ENCODE measurements at regions not wholly inside any gene's neighbourhood (a gene's known extent, or its start where the extent isn't known, plus 50 kb on each side); places are given as distances from the start of the nearest gene placed in this dataset.

DNA sequence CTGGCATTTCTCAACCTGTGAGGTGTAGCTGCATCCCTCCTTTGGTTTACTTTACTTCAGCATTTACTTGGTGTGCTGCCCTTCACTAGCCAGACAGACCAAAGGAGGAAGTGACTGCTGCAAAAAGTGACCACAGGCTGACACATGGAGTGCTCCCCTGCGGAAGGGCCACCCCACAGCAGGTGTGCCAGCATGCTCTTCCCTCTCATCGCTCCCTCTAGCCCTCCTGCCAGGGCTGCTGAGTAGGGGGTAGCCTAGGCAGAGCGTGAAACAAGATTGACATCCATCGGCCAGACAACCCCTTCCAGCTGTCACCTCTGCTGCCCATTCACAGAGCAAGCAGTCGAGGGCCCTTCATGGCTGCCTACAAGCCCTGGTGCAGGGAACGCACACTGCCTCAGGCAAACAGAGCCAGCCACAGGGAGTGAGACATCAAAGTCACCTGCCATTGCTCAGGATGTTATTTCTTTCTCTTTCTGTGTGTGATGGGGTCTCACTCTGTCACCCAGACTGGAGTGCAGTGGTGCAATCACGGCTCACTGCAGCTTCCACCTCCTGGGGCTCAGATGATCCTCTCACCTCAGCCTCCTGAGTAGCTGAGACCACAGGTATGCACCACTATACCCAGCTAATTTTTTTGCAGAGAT is 102.0 kb upstream of the RPS6KA2 start:
- FAIRE-seq (no peak), DNase-seq (ENCODE audit: low spot score) (no peak)

DNA sequence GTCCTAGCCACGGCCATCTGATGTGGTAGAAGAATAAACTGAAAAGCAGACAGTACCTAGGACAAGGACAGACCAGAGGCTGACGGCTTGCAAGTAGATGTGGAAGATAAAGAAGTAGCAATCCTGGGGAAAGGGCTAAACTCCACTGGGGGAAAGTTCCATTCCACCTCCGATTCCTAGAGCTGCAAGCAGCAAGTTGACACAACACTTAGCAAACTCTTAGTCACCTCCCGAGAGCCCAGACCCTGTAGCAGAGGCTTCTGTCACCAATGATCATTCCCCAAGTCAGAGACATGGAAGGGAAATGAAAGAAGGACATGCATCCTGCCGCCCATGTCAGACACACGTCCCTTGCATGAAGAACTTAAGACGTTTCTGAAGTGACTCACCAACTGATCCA is 99.2 kb upstream of the RPS6KA2 start:
- FAIRE-seq (no peak), DNase-seq (ENCODE audit: low spot score) (no peak)

DNA sequence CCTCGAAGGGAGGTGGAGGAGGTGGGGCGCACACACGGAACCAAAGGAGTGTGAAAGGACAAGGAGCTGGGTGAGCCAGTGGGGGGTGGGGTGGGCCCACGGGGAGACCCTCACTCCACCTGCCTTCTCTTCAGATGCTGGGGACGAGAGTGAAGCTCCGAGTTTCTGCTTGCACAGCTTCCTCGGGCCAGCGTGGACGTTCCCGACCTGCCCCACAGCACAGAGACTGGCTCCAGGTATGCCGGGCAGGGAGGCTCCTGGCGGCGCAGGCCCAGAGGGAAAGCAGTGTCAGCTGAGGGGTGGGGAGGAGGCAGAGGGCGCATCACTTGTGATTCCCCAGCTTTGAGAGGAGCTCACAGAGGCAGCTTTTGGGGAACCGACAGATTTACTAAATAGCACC is 98.5 kb upstream of the RPS6KA2 start:
- no peak for FAIRE-seq
- no peak for DNase-seq (ENCODE audit: low spot score)

DNA sequence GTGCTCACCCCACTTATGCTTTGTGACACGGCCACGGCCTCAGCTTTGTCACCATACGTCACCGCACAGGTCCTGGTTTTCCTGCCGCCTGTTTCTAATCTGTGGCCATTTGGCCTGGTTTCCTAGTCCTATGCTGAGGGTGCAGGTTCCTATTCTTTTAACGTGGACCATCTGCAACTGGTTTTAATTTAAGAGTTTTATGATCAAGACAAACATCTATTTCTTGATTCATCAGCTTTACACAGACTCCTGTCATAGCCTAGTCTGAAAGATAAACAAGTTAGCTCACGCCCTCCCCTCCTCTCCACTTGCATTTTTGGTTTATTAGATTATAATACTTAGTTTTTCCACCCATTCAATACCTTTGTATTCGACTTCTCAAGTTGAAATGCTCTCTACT is 97.5 kb upstream of the RPS6KA2 start:
- DNase-seq (ENCODE audit: low spot score): no peak
- no peak for FAIRE-seq

DNA sequence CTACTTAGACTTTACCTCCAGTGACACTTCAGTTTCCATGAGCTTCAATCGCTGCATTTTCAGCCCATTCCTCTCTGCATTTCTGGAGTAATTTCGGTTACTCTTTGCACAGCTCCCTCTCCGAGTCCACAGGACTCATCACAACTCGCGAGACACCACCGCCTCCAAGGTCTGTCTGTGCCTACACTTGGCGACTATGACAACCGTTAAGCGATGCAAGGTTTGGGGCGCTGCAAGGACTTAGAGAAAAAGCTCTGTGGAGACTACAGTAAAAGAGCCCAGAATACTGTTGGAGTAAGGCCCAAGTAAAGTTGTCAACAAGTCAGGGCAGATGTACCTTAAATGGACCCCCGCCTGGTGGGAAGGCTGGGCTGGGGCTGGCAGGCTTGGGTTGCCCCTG is 95.7 kb upstream of the RPS6KA2 start:
- DNase-seq (ENCODE audit: low spot score) (no peak), FAIRE-seq (no peak)

DNA sequence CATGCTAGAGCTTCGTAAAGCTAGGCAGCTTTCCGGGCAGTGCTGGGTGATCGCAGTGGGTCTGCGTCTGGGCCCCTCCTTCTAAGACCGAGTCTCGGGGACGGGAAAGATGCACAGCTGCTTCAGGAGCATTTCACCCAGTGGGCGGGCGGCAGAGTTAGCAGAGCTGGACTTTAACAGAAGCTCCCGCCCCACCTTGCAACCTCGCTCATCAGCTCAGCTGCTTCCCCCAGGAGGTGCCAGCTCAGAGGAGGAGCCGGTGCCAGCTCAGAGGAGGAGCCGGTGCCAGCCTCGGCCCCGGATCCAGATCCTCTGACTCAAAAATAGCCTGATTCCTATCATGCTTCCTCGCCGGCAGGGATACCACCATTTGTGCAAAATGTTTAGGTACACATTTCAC is 94.5 kb upstream of the RPS6KA2 start:
- DNase-seq (ENCODE audit: low spot score) (no peak), FAIRE-seq (no peak)

DNA sequence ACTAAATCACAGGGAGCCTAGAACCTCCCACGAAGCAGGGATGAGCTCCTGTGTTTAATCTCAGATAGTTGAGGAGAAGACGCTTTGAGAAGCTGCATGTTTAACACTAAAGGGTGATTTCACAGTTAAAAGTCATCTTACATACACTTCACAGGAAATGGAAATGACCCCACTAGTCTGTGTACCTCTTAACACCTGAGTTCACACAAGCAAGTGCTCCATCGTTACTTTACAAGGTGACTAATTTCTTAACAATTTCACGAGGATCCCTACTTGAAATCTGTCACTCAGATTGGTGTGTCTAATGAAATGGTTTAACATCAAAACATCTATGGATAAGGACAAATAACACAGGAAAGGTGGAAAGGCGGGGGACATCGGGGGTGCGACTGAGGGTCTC is 93.8 kb upstream of the RPS6KA2 start:
- FAIRE-seq: no peak
- DNase-seq (ENCODE audit: low spot score): no peak

DNA sequence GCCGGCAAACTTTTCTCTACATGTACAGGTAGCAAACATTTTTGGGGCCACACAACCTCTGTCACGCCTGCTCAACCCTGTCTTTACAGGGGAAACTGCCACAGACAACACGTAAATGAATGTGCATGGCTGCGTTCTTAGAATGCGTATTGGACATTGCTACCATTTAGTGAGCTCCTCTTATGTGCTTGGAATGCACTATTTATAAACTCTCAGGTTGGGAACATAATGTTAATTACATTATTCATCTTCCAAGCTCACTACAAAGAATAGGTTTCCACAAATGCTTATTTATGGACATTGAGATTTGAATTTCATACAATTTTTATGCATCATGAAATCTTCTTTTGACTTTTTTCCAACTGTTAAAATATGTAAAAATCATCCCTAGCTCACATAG is 92.0 kb upstream of the RPS6KA2 start:
- no peak for DNase-seq (ENCODE audit: low spot score)
- no peak for FAIRE-seq

DNA sequence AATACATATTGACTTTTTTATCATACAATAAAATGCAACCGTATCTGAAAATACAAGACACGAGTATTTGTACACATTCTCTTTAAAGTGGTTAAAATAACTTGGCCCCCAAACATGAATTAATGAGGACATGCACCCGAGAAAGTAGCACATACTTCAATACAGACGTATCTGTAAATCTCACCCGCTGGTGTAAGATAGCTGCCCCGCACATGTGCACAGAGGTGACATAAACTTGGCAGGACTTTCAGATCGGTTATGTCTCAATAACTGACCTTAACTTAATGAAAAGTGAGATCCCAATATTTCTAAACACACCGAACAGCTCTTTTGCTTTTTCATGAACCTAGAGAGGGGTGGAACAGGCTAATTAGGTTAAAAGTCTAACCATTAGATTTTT is 91.5 kb upstream of the RPS6KA2 start:
- no peak for FAIRE-seq
- no peak for DNase-seq (ENCODE audit: low spot score)

DNA sequence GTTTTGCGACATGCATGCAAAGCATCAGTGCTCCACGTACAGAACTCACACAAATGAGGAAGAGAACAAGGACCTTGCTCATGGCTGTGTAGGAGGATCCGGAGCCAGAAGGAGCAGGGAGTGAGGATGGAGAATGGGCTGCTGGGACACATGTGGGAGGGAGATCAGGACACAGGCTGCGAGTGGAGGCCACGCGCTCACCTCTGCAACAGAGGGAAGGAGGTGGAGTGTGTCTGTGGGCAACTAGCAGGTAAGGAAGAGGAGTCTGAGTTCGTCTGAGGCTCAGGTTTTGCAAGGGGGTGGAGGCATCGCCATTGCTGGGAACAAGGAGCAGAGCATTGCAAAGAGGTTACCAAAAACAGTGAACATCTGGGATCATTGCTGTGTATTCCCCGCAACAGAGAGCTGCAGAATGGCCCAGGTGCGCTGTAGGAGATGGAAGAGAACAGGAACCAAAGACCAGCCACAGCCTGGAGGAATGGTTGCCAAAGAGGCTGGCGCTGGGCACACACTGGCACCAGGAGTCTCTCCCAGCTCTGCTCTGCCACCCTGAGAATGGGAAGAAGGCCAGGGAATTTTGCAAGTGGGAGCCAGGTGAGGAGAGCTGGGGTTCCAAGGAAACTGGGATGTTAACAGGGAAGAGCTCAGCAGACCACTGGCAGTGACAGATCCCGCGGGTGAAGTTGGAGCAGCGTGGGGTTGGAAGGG is 90.0 kb upstream of the RPS6KA2 start:
- no peak for DNase-seq (ENCODE audit: low spot score)

DNA sequence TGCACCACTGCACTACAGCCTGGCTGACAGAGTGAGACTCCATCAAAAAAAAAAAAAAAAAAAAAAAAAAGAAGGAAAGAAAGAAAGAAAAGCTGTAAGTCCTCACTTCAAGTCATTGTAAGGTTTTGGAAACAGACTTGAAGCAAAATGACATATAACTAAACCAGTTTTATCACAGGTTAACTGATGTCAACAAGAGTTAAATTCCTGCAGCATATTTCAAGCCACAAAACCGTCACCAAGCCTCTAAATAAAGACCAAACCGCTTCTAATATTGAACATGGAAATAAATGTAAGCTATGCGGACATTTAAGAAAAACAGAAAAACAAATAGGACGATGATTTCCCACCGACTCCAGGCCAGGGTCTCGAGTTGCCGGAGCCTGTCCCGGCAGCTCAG is 88.9 kb upstream of the RPS6KA2 start:
- FAIRE-seq (no peak), DNase-seq (ENCODE audit: low spot score) (no peak)

More for the DNA sequence above, 90.0 kb upstream of the RPS6KA2 start:
- no peak for FAIRE-seq

DNA sequence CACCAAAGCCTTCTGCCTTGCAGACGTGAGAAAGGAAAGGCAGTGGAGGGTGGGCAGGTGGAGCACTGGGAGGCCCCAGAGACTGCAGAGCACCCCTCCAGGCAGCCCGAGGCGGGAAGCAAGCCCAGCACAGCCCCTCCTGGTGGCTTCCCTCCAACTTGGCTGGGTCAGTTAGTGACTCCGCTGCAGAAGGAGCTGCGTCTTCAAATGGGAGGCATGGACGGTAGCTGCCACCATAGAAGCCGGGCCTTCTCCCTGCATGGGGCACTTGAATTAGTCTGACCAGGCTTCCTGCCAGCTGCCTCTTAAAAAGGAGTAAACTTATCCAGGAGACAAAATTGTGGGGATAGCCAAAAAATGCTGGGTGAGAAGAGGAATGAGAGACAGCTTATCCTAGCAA is 88.0 kb upstream of the RPS6KA2 start:
- FAIRE-seq (no peak), DNase-seq (ENCODE audit: low spot score) (no peak)

DNA sequence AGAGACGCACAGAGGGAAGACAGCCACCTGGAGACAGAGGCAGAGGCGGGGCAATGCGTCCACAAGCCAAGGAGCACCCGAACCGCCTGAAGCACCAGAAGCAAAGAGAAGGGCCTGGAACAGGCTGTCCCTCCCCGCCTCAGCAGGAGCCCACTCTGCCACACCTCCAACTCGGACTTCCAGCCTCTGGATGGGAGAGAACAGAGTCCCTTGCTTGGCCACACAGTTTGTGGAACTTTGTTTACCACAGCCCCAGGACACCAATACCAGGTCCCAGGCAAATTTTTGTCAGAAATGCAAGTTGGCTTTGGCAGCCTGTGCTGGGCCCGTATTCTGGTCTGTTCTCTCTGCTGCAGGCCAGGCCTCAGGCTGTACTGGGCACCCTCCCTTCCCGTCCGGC is 87.5 kb upstream of the RPS6KA2 start:
- DNase-seq (ENCODE audit: low spot score): no peak
- no peak for FAIRE-seq

DNA sequence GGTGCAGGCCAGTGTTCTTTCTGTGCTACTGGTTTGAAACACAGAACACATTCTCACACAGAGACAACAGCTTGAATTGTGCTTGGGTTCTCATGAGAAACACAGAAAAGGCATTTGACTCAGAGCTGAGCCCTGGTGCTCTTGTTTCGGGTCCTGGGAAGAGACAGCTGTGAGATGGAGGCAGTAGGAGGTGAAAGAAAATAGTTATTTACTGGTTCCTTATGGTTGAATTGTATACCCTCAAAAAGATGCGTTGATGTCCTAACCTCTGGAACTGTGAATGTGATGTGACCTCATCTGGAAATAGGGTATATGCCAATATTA is 87.1 kb upstream of the RPS6KA2 start:
- DNase-seq (ENCODE audit: low spot score) (no peak), FAIRE-seq (no peak)

DNA sequence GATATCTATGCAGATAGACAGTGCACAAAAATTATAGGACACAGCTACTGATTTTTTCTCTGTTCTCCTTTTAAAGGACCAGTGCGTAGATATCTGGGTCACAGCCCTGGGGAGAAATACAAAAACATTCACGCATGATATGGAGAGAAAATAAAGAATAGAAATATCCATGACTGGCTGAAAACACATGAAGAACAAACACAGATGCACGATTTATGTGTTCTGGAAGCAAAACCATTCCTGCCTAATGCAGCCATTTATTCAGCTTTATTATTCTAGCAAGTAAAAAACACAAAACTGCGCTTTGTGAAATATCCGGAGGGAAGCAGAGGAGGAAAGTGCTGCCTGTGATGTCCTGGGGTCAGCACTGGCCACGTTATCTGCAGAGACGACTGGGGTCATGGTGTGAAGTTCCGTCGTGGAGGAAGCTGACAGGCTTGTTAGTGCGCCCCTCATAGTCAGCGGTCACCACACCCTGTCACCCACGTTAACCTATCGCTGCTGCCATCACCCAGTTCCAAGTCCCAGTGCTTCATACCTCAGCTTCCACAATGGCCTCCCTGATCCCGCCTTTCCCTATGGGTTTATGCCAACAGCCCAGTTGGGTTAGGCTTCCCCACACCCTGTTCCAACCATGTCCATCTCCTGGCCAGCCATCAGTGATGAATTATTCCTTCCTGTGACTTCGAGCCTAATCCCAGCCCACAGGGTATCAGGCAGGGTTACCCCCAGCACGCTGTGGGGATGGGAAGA is 86.6 kb upstream of the RPS6KA2 start:
- FAIRE-seq (no peak), DNase-seq (ENCODE audit: low spot score) (no peak)

DNA sequence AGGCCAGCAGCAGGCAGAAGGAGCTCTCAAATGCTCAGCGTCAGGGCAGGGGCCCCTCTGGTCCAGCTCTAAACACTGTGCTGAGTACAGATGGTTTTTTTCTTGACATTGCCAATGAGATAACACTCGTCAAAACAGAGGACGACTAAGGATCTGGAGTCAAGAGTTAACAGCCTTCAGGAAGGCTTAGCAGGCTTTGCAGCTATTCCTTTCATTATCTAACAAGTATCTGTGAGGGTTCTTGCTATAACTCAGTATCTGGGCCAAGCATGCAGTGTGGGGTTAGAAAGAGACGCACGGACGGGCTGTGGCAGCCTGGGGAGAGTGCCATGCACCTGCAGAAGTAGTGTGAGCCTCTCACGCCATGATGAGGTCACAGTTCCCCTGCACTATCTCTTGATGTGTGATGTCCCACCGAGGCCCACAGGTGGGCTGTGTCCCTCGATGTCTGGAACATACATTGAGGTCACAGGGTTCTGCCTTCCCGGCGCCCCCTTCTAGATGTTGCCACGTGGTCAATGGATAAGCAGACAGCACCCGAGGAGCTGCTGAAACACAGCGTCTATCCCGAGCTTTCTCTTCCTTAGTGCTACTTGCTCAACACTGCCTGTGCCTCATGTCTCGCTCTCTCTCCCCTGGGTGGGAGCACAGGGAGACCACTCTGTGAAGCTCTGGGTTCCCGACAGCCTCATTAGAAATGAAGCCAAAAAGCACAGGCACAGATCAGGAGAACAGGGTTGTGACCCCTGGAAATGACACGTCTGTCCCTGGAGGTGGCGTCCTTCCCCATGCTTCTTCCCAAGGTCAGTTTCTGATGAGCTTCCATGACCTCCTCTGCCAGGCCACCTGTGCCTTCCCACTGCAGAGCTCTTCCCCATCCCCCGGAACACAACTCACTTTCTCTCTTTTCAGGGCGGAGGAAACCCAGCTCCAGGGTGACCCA is 85.5 kb upstream of the RPS6KA2 start:
- DNase-seq (ENCODE audit: low spot score) (no peak), FAIRE-seq (no peak)

DNA sequence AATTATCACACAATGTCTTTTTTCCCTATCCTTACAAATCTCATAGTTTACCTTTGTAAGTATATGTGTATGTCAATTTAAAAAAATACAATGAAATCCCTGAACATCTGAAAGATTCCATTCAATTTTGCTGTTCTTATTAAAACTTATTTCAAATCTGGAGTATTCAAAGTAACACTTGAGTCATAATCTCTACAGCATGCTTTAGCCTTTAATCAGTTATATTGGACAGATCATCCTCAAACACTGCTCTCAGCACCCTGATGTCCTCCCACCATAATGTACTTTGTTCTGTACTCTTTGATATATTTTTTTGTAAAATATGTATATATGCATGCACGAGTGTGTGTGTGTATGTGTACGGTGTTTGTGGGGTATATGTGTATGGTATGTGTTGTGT is 83.0 kb upstream of the RPS6KA2 start:
- no peak for FAIRE-seq
- DNase-seq (ENCODE audit: low spot score): no peak

DNA sequence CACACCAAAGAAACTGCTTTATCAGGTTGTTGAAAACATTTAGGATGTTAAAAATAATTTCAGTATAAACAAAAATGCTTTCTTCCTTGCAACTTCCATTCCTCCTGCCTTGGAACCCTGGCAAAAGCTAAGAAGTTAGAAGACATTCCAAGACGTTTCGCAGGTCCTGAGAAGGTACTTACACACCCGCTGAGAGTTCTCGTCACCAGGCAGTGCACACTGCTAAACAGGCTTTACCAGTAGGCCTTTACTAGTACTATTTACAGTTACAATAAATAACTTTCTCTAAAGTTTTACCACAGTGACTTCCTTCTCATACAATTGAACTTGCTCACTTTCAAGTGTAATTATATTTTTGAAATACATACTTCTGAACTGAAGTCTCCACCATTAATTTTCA is 81.4 kb upstream of the RPS6KA2 start:
- DNase-seq (ENCODE audit: low spot score) (no peak), FAIRE-seq (no peak)

DNA sequence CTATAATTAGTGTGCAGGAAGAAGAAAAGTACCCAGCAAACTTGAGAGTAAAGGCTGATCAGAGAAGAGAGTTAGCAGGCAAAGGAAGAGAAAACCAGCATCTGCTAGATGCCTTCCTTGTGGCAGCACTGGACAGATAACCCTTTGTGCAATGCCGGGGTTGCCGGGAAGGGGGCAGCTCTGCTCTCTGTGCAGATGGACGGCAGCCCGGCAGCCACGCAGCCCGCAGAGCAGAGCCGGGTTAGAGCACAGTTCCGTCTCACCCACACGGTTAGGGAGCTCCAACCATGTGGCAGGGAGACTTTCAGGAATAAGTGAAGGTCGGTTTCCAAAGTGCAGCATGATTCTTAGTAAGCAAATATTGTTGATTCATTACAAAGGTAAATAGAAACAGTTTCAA is 80.0 kb upstream of the RPS6KA2 start:
- DNase-seq (ENCODE audit: low spot score): peak; percentile 24
- FAIRE-seq: no peak

DNA sequence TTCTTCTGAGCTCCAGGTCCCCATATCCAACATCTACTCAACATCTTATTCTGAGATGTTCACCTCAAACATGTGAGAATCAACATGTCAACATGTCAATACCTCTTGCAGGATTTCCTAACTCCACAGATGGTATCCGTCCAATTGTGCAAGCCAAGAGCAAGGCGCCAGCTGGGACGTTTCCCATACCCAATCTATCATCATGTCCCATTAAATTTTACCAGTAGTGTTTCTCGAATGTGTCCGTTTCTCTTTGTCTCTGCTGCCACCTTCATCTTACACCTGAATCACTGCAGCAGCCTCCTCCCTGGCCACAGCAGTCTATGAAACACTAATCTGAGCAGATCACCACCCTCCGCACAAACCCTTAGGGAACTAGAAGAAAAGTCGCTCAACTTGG is 78.0 kb upstream of the RPS6KA2 start:
- no peak for DNase-seq (ENCODE audit: low spot score)
- FAIRE-seq: no peak

DNA sequence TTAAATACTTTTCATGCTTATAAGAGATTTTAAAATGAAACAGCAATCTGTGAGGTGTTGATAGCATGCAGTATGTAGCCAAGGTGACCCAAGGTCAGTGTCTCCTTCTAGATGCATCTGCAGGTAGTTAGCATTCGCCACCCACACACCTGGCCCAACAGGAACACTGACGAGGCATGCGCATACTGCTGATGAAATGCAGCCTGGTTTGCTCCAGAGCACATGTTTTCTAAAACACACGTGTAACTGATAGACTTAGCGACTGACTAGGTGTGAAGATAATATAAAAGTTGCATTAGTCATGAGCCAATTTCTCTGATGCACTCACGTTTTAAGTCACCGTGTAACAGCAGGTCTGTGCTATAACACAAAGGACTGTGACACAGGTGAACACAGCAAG is 77.1 kb upstream of the RPS6KA2 start:
- DNase-seq (ENCODE audit: low spot score) (no peak), FAIRE-seq (peak; percentile 13)

Data from urothelium cell line (cell line).